Nephron progenitor cell (in vitro differentiated cells): ENCODE measurements at regions not wholly inside any gene's neighbourhood (a gene's known extent, or its start where the extent isn't known, plus 50 kb on each side); places are given as distances from the start of the nearest gene placed in this dataset.
"Not testable (repeated sequence)": the region's sequence is repeated elsewhere in the genome, so short reads cannot be mapped to it uniquely, and the experiment has no call there.

Experiments
- DNase-seq: peaks from one replicate; pipeline ENCODE4 v3.0.0; 2021
- H3K27ac Mint-ChIP-seq: 2 replicates; pipeline ENCODE4 v1.8.0; 2021; ENCODE audit warnings: mild to moderate bottlenecking, moderate library complexity, mixed read lengths
- H3K27me3 Mint-ChIP-seq: 2 replicates; pipeline ENCODE4 v1.8.0; 2021; ENCODE audit warnings: mild to moderate bottlenecking, low read depth, mixed read lengths; ENCODE audit not compliant: poor library complexity
- H3K36me3 Mint-ChIP-seq: 2 replicates; pipeline ENCODE4 v1.8.0; 2021; ENCODE audit warnings: low read depth, mixed read lengths
- H3K4me1 Mint-ChIP-seq: 2 replicates; pipeline ENCODE4 v1.8.0; 2021; ENCODE audit warnings: mixed read lengths
- H3K4me3 Mint-ChIP-seq: 2 replicates; pipeline ENCODE4 v1.8.0; 2021; ENCODE audit warnings: mild to moderate bottlenecking, moderate library complexity, mixed read lengths
- H3K9me3 Mint-ChIP-seq: 2 replicates; pipeline ENCODE4 v1.8.0; 2021; ENCODE audit warnings: mild to moderate bottlenecking, moderate library complexity, mixed read lengths
- CTCF ChIP-seq: fragments of 200-600 bp; sonication (generic); IDR thresholded peaks from 2 replicates; pipeline ENCODE4 v1.5.0; 2021; ENCODE audit warnings: antibody characterized with exemption

- H3K27me3 Mint-ChIP-seq, H3K4me1 Mint-ChIP-seq, H3K27ac Mint-ChIP-seq, H3K4me3 Mint-ChIP-seq, DNase-seq, H3K36me3 Mint-ChIP-seq: not testable (repeated sequence)
- peaks cover 41% of the 10 kb centered on the region for H3K9me3 Mint-ChIP-seq
Measured at GRCh38 chr2:37722971-37723370, 51.5 kb upstream of the CDC42EP3 start.

GRCh38 chr2:37730037-37730818 lies 58.8 kb upstream of the CDC42EP3 start:
- peaks cover 7% of the 10 kb centered on the region for H3K9me3 Mint-ChIP-seq
- no peak overlapping the region for H3K4me3 Mint-ChIP-seq
- H3K27me3 Mint-ChIP-seq, result peaks cover 3% of the 10 kb centered on the region
- no peak overlapping the region for H3K27ac Mint-ChIP-seq
- no peak for DNase-seq
- no peak for TF ChIP-seq CTCF
- H3K4me1 Mint-ChIP-seq, result peaks cover 20% of the 10 kb centered on the region
- H3K36me3 Mint-ChIP-seq, result no peaks in the 10 kb centered on the region

GRCh38 chr2:37732412-37732811 lies 61.0 kb upstream of the CDC42EP3 start:
- peaks cover 29% of the 10 kb centered on the region for H3K4me1 Mint-ChIP-seq
- not testable (repeated sequence) for H3K27me3 Mint-ChIP-seq, H3K36me3 Mint-ChIP-seq, DNase-seq, H3K9me3 Mint-ChIP-seq, H3K27ac Mint-ChIP-seq, H3K4me3 Mint-ChIP-seq

- H3K4me3 Mint-ChIP-seq, result no peak overlapping the region
Measured at GRCh38 chr2:37733251-37733650, 61.8 kb upstream of the CDC42EP3 start.

GRCh38 chr2:37733955-37734354 lies 62.5 kb upstream of the CDC42EP3 start:
- H3K4me3 Mint-ChIP-seq, H3K27ac Mint-ChIP-seq, H3K27me3 Mint-ChIP-seq, H3K36me3 Mint-ChIP-seq, H3K9me3 Mint-ChIP-seq, DNase-seq: not testable (repeated sequence)
- peaks cover 29% of the 10 kb centered on the region for H3K4me1 Mint-ChIP-seq

More at GRCh38 chr2:37733251-37733650, 61.8 kb upstream of the CDC42EP3 start:
- DNase-seq, result no peak
- H3K9me3 Mint-ChIP-seq, result no peaks in the 10 kb centered on the region
- no peak overlapping the region for H3K27ac Mint-ChIP-seq
- peaks cover 29% of the 10 kb centered on the region for H3K4me1 Mint-ChIP-seq
- no peak for TF ChIP-seq CTCF
- H3K36me3 Mint-ChIP-seq, result no peaks in the 10 kb centered on the region
- peaks cover 5% of the 10 kb centered on the region for H3K27me3 Mint-ChIP-seq

GRCh38 chr2:37734891-37735523 lies 63.6 kb upstream of the CDC42EP3 start:
- peaks cover 29% of the 10 kb centered on the region for H3K4me1 Mint-ChIP-seq
- not testable (repeated sequence) for H3K27me3 Mint-ChIP-seq, H3K4me3 Mint-ChIP-seq, DNase-seq, H3K36me3 Mint-ChIP-seq, H3K27ac Mint-ChIP-seq, H3K9me3 Mint-ChIP-seq

GRCh38 chr2:37735524-37735910 lies 64.1 kb upstream of the CDC42EP3 start:
- not testable (repeated sequence) for H3K36me3 Mint-ChIP-seq, H3K9me3 Mint-ChIP-seq, DNase-seq, H3K27me3 Mint-ChIP-seq, H3K27ac Mint-ChIP-seq, H3K4me3 Mint-ChIP-seq
- peaks cover 29% of the 10 kb centered on the region for H3K4me1 Mint-ChIP-seq

GRCh38 chr2:37737507-37737906 lies 66.1 kb upstream of the CDC42EP3 start:
- peaks cover 5% of the 10 kb centered on the region for H3K27me3 Mint-ChIP-seq
- TF ChIP-seq CTCF, result no peak
- H3K36me3 Mint-ChIP-seq, result no peaks in the 10 kb centered on the region
- DNase-seq, result no peak
- no peak overlapping the region for H3K4me3 Mint-ChIP-seq
- no peak overlapping the region for H3K27ac Mint-ChIP-seq
- peaks cover 29% of the 10 kb centered on the region for H3K4me1 Mint-ChIP-seq
- H3K9me3 Mint-ChIP-seq, result no peaks in the 10 kb centered on the region
